HG03442 (cell line): ENCODE measurements at regions not wholly inside any gene's neighbourhood (a gene's known extent, or its start where the extent isn't known, plus 50 kb on each side); places are given as distances from the start of the nearest gene placed in this dataset.
A peak's percentile ranks its signal among the peaks of the same experiment; 100 is the strongest.

ENCODE experiments used
- ATAC-seq: cut with Tn5 transposase; IDR thresholded peaks from one replicate; pipeline ENCODE4 v1.9.1; 2021; ENCODE audit warnings: mild to moderate bottlenecking, moderate library complexity; ENCODE audit not compliant: unreplicated experiment

GRCh38 chr10:123449234-123449962 lies 216.8 kb upstream of the GPR26 start:
- ATAC-seq = no peak

- ATAC-seq = no peak
These were observed 215.1 kb upstream of the GPR26 start for GRCh38 chr10:123450956-123451605.

GRCh38 chr10:123451618-123452245 lies 214.4 kb upstream of the GPR26 start:
- ATAC-seq = no peak

- ATAC-seq = no peak
These were observed 211.2 kb upstream of the GPR26 start for GRCh38 chr10:123454987-123455386.

GRCh38 chr10:123455861-123456260 lies 210.3 kb upstream of the GPR26 start:
- ATAC-seq = no peak

GRCh38 chr10:123458933-123459332 lies 207.2 kb upstream of the GPR26 start:
- peak; percentile 46 for ATAC-seq

GRCh38 chr10:123459371-123460091 lies 206.6 kb upstream of the GPR26 start:
- no peak for ATAC-seq

- no peak for ATAC-seq
These were observed 203.9 kb upstream of the GPR26 start for GRCh38 chr10:123462246-123462645.

GRCh38 chr10:123462756-123463155 lies 203.4 kb upstream of the GPR26 start:
- ATAC-seq = no peak

- no peak for ATAC-seq
These were observed 203.0 kb upstream of the GPR26 start for GRCh38 chr10:123463181-123463580.

- no peak for ATAC-seq
These were observed 202.5 kb upstream of the GPR26 start for GRCh38 chr10:123463698-123464097.

- no peak for ATAC-seq
These were observed 201.5 kb upstream of the GPR26 start for GRCh38 chr10:123464430-123465323.

GRCh38 chr10:123470336-123470921 lies 195.7 kb upstream of the GPR26 start:
- ATAC-seq = no peak

- no peak for ATAC-seq
These were observed 194.3 kb upstream of the GPR26 start for GRCh38 chr10:123471811-123472210.

GRCh38 chr10:123472606-123473005 lies 193.5 kb upstream of the GPR26 start:
- ATAC-seq = no peak

- no peak for ATAC-seq
These were observed 191.5 kb upstream of the GPR26 start for GRCh38 chr10:123474700-123475099.

GRCh38 chr10:123475466-123475865 lies 190.7 kb upstream of the GPR26 start:
- ATAC-seq = no peak

GRCh38 chr10:123478116-123478515 lies 188.0 kb upstream of the GPR26 start:
- no peak for ATAC-seq

GRCh38 chr10:123479640-123480039 lies 186.5 kb upstream of the GPR26 start:
- ATAC-seq = no peak

- no peak for ATAC-seq
These were observed 185.8 kb upstream of the GPR26 start for GRCh38 chr10:123480344-123480743.
